C4-2B (cell line): ENCODE measurements at regions not wholly inside any gene's neighbourhood (a gene's known extent, or its start where the extent isn't known, plus 50 kb on each side); places are given as distances from the start of the nearest gene placed in this dataset.

ENCODE experiments used
- H3K27ac ChIP-seq: fragments of 450-650 bp; 2 replicates; pipeline ENCODE4 v1.5.1; 2017
- CTCF ChIP-seq: fragments of 450-650 bp; conservative IDR thresholded peaks from 2 replicates; pipeline ENCODE4 v1.5.1; 2017; ENCODE audit warnings: mild to moderate bottlenecking
- ZFX ChIP-seq: fragments of 450-650 bp; IDR thresholded peaks from 2 replicates; pipeline ENCODE4 v1.6.1; 2017

- H3K27ac ChIP-seq, result no peak overlapping the region
- TF ChIP-seq CTCF (no peak), ZFX (no peak)
Observed at GRCh38 chr2:74050151-74050550, 65.4 kb downstream of the TET3 start.

GRCh38 chr2:74051504-74051903 is 66.8 kb downstream of the TET3 start:
- TF ChIP-seq ZFX (no peak), CTCF (no peak)
- no peak overlapping the region for H3K27ac ChIP-seq

- H3K27ac ChIP-seq, result no peak overlapping the region
- TF ChIP-seq ZFX (no peak), CTCF (no peak)
Observed at GRCh38 chr2:74052732-74053710, 68.3 kb downstream of the TET3 start.

- TF ChIP-seq CTCF, result no peak
- no peak for TF ChIP-seq ZFX
- H3K27ac ChIP-seq, result no peak overlapping the region
Observed at GRCh38 chr2:74053959-74054715, 69.4 kb downstream of the TET3 start.

GRCh38 chr2:74059137-74059775 is 74.5 kb downstream of the TET3 start:
- TF ChIP-seq ZFX (no peak), CTCF (no peak)

GRCh38 chr2:74063486-74063885 is 78.8 kb downstream of the TET3 start:
- TF ChIP-seq CTCF (no peak), ZFX (no peak)
- no peak overlapping the region for H3K27ac ChIP-seq

More at GRCh38 chr2:74059137-74059775, 74.5 kb downstream of the TET3 start:
- no peak overlapping the region for H3K27ac ChIP-seq

GRCh38 chr2:74065456-74065855 is 80.7 kb downstream of the TET3 start:
- peak overlapping the region; percentile 32; the same call in 1 of the 2 replicates for H3K27ac ChIP-seq
- TF ChIP-seq CTCF (no peak), ZFX (no peak)
